HCT116 (cell line): ENCODE measurements at regions not wholly inside any gene's neighbourhood (a gene's known extent, or its start where the extent isn't known, plus 50 kb on each side); places are given as distances from the start of the nearest gene placed in this dataset.

ENCODE experiments used
- ATAC-seq: fragments of 200-7000 bp; cut with Tn5 transposase; 2 replicates; pipeline ENCODE4 v1.9.1; 2020; ENCODE audit warnings: mild to moderate bottlenecking, moderate library complexity
- BruUV-seq: library from RNA; stranded (reverse); fragments of 400-500 nt; replicated peaks from 2 replicates; lab custom pipeline; 2021; lab: Mats Ljungman, UMichigan
- CTCF ChIA-PET: fragments of 300-600 bp; sonication (Branson Sonifier 250); formaldehyde crosslinking; loops from one replicate; lab custom pipeline; 2021; ENCODE audit warnings: antibody characterized with exemption; lab: Charles Lee
- POLR2A ChIA-PET: fragments of 300-600, 350-600 bp; sonication (Branson Sonifier 250); formaldehyde crosslinking; loops from one replicate; lab custom pipeline; 2021; ENCODE audit warnings: antibody characterized with exemption; lab: Charles Lee
- RAD21 ChIA-PET, 2 experiments: fragments of 300-600 bp; sonication (Branson Sonifier 250); formaldehyde crosslinking; loops; one replicate each; lab custom pipeline; 2023; ENCODE audit warnings: low total read pairs in 2 of 2; ENCODE audit not compliant: uncharacterized antibody in 2 of 2, unreplicated experiment in 2 of 2, low non-redundant PET in 1 of 2; lab: Charles Lee
- DNase-seq: peaks from one replicate; pipeline ENCODE4 v3.0.0-alpha.2; 2010; ENCODE audit warnings: low read depth, low spot score
- H2AFZ ChIP-seq: fragments of 200-600 bp; shearing (Covaris generic), sonication (generic); 2 replicates; pipeline ENCODE4 v1.6.1; 2017; ENCODE audit warnings: low read depth, mixed run types, mixed read lengths, antibody characterized with exemption, low read length; ENCODE audit not compliant: poor library complexity, severe bottlenecking
- H3K27ac ChIP-seq: 2 replicates; pipeline ENCODE4 v1.5.1; 2012; ENCODE audit warnings: low read depth, low read length
- H3K27me3 ChIP-seq: fragments of 200-600 bp; sonication (generic); 2 replicates; pipeline ENCODE4 v1.6.1; 2016; ENCODE audit warnings: mixed run types, low read length, mixed read lengths; ENCODE audit not compliant: insufficient read depth
- H3K36me3 ChIP-seq, 2 experiments: fragments of 200-500 bp in 1 of 2; fragments of 200-600 bp in 1 of 2; sonication (Bioruptor generic) in 1 of 2; sonication (generic) in 1 of 2; 2 replicates each; pipeline versions ENCODE4 v1.5.1 to v1.6.1; 2014 to 2016; ENCODE audit warnings: low read length in 2 of 2, inconsistent platforms in 1 of 2, mixed read lengths in 1 of 2, mixed run types in 1 of 2; ENCODE audit not compliant: insufficient read depth in 2 of 2, control insufficient read depth in 1 of 2
- H3K4me1 ChIP-seq, 2 experiments: fragments of 200-600 bp in 1 of 2; sonication (generic) in 1 of 2; 2 replicates each; pipeline versions ENCODE4 v1.5.1 to v1.6.1; 2012 to 2017; ENCODE audit warnings: low read length in 2 of 2, inconsistent platforms in 1 of 2, mild to moderate bottlenecking in 1 of 2, mixed read lengths in 1 of 2, mixed run types in 1 of 2, moderate library complexity in 1 of 2; ENCODE audit not compliant: insufficient read depth in 2 of 2, control insufficient read depth in 1 of 2
- H3K4me2 ChIP-seq: fragments of 200-600 bp; sonication (generic); 2 replicates; pipeline ENCODE4 v1.6.1; 2017; ENCODE audit warnings: mixed run types, low read length, mixed read lengths
- H3K4me3 ChIP-seq, 2 experiments: fragments of 200-600 bp in 1 of 2; sonication (generic) in 1 of 2; replicated peaks in 1 of 2; 2 replicates each; pipeline ENCODE4 v1.5.1; 2011 to 2016; ENCODE audit warnings: low read length in 2 of 2, control low read depth in 1 of 2, low read depth in 1 of 2, mild to moderate bottlenecking in 1 of 2, mixed read lengths in 1 of 2, mixed run types in 1 of 2
- H3K79me2 ChIP-seq: fragments of 200-600 bp; sonication (generic); 2 replicates; pipeline ENCODE4 v1.6.1; 2017; ENCODE audit warnings: mild to moderate bottlenecking, mixed run types, low read length, moderate library complexity, mixed read lengths; ENCODE audit not compliant: insufficient read depth
- H3K9ac ChIP-seq: fragments of 200-600 bp; sonication (generic); 2 replicates; pipeline ENCODE4 v1.6.1; 2016; ENCODE audit warnings: low read length, mixed read lengths
- H3K9me2 ChIP-seq: fragments of 200-600 bp; sonication (generic), shearing (Covaris generic); 2 replicates; pipeline ENCODE4 v1.6.1; 2017; ENCODE audit warnings: mixed run types, mild to moderate bottlenecking, moderate library complexity; ENCODE audit not compliant: insufficient read depth
- H3K9me3 ChIP-seq, 2 experiments: fragments of 200-500 bp in 1 of 2; fragments of 200-600 bp in 1 of 2; sonication (Bioruptor generic) in 1 of 2; sonication (generic) in 1 of 2; 2 replicates each; pipeline ENCODE4 v1.6.1; 2014 to 2017; ENCODE audit warnings: low read length in 2 of 2, mixed read lengths in 2 of 2, inconsistent platforms in 1 of 2, low read depth in 1 of 2, mild to moderate bottlenecking in 1 of 2, mixed run types in 1 of 2, moderate library complexity in 1 of 2; ENCODE audit not compliant: control insufficient read depth in 1 of 2, insufficient read depth in 1 of 2
- H4K20me1 ChIP-seq: fragments of 200-600 bp; sonication (generic), shearing (Covaris generic); 2 replicates; pipeline ENCODE4 v1.6.1; 2017; ENCODE audit warnings: mixed run types, mild to moderate bottlenecking, moderate library complexity; ENCODE audit not compliant: insufficient read depth
- CEBPB ChIP-seq: IDR thresholded peaks from 2 replicates; pipeline ENCODE4 v1.6.1; 2012; ENCODE audit warnings: low read depth
- EZH2phosphoT487 ChIP-seq: fragments of 200-600 bp; IDR thresholded peaks from 2 replicates; pipeline ENCODE4 v1.6.1; 2018; ENCODE audit warnings: antibody characterized with exemption, borderline replicate concordance
- POLR2A ChIP-seq: IDR thresholded peaks from 2 replicates; pipeline ENCODE4 v1.7.0; 2011; ENCODE audit warnings: borderline replicate concordance; ENCODE audit not compliant: insufficient read depth, insufficient read length; ENCODE audit errors: extremely low read depth
- SP1 ChIP-seq: IDR thresholded peaks from 2 replicates; pipeline ENCODE4 v1.6.1; 2012; ENCODE audit warnings: low read depth
- ZNF274 ChIP-seq: fragments of 200-500 bp; sonication (Bioruptor generic); IDR thresholded peaks from 2 replicates; pipeline ENCODE4 v1.6.1; 2014; ENCODE audit warnings: mild to moderate bottlenecking, low read depth, low read length, inconsistent platforms
- intact Hi-C: fragments of 100-400 bp; cut with micrococcal nuclease; formaldehyde crosslinking; loops from 2 replicates; pipeline ENCODE4 v1.10.0; 2022
- TF ChIP-seq, protein P1 (sequence below): IDR thresholded peaks from 2 replicates; pipeline ENCODE4 v1.6.1; 2012
- TF ChIP-seq, protein P2 (sequence below): IDR thresholded peaks from 2 replicates; pipeline ENCODE4 v1.6.1; 2012
- TF ChIP-seq, protein P3 (sequence below), 3 experiments: fragments of 200-600 bp in 1 of 3; sonication (generic) in 1 of 3; IDR thresholded peaks in 2 of 3; conservative IDR thresholded peaks in 1 of 3; 2 replicates each; pipeline ENCODE4 v1.5.1; 2012 to 2017; ENCODE audit warnings: low read depth in 2 of 3, low read length in 2 of 3, antibody characterized with exemption in 1 of 3, borderline replicate concordance in 1 of 3, control low read depth in 1 of 3, mild to moderate bottlenecking in 1 of 3, mixed read lengths in 1 of 3, mixed run types in 1 of 3, moderate library complexity in 1 of 3; ENCODE audit not compliant: insufficient read depth in 1 of 3
- TF ChIP-seq, protein P4 (sequence below): IDR thresholded peaks from 2 replicates; pipeline ENCODE4 v1.6.1; 2012; ENCODE audit warnings: low read depth

DNA sequence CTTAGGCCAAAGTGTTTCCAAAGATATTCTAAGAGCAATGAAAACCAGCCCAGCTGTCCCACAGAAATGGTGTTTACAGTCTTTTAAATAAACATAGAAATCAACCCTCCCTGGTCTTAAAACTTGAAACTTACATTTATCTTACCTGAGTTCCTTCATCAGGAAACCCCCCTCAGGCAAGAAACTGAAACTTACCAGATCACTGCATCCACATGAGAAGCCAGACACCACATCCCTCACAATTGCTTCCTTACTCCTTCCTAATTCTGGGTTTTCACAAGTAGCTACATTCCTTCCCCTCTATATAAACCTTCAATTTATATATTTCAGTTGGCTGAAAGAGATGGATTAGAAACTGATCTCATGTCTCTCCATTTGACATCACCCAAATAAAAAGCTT is 563.0 kb upstream of the CHRM3 start:
- Histone ChIP-seq H3K9me3 (peaks cover 5 to 19% of the 10 kb centered on the region in 2 experiments; a peak in 2 of 4 replicates), H2AFZ (no peak overlapping the region), H3K79me2 (no peaks in the 10 kb centered on the region), H3K27me3 (no peaks in the 10 kb centered on the region), H3K4me3 (no peak overlapping the region), H3K27ac (no peak overlapping the region), H4K20me1 (no peaks in the 10 kb centered on the region), H3K36me3 (no peaks in the 10 kb centered on the region), H3K9me2 (no peaks in the 10 kb centered on the region), H3K4me1 (no peaks in the 10 kb centered on the region), H3K9ac (no peak overlapping the region), H3K4me2 (no peak overlapping the region)
- TF ChIP-seq, protein P1, sequence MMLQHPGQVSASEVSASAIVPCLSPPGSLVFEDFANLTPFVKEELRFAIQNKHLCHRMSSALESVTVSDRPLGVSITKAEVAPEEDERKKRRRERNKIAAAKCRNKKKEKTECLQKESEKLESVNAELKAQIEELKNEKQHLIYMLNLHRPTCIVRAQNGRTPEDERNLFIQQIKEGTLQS, result no peak
- TF ChIP-seq POLR2A (no peak), EZH2phosphoT487 (no peak)
- TF ChIP-seq, protein P2, sequence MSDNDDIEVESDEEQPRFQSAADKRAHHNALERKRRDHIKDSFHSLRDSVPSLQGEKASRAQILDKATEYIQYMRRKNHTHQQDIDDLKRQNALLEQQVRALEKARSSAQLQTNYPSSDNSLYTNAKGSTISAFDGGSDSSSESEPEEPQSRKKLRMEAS, result no peak
- TF ChIP-seq, protein P3, sequence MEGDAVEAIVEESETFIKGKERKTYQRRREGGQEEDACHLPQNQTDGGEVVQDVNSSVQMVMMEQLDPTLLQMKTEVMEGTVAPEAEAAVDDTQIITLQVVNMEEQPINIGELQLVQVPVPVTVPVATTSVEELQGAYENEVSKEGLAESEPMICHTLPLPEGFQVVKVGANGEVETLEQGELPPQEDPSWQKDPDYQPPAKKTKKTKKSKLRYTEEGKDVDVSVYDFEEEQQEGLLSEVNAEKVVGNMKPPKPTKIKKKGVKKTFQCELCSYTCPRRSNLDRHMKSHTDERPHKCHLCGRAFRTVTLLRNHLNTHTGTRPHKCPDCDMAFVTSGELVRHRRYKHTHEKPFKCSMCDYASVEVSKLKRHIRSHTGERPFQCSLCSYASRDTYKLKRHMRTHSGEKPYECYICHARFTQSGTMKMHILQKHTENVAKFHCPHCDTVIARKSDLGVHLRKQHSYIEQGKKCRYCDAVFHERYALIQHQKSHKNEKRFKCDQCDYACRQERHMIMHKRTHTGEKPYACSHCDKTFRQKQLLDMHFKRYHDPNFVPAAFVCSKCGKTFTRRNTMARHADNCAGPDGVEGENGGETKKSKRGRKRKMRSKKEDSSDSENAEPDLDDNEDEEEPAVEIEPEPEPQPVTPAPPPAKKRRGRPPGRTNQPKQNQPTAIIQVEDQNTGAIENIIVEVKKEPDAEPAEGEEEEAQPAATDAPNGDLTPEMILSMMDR (IDR thresholded peaks at IDR 0.05 in 2 of 3, conservative IDR thresholded peaks at IDR 0.05 in 1 of 3; ENCODE audit: borderline replicate concordance in 1 of 3, insufficient read depth in 1 of 3, low read depth in 2 of 3, low read length in 2 of 3), result no peak
- ATAC-seq (no peak), DNase-seq (no peak)
- no TSS peak for BruUV-seq
- RAD21 ChIA-PET, result no interaction called here
- intact Hi-C loops, result no loop called here
- POLR2A ChIA-PET, result no interaction called here
- CTCF ChIA-PET, result no interaction called here

DNA sequence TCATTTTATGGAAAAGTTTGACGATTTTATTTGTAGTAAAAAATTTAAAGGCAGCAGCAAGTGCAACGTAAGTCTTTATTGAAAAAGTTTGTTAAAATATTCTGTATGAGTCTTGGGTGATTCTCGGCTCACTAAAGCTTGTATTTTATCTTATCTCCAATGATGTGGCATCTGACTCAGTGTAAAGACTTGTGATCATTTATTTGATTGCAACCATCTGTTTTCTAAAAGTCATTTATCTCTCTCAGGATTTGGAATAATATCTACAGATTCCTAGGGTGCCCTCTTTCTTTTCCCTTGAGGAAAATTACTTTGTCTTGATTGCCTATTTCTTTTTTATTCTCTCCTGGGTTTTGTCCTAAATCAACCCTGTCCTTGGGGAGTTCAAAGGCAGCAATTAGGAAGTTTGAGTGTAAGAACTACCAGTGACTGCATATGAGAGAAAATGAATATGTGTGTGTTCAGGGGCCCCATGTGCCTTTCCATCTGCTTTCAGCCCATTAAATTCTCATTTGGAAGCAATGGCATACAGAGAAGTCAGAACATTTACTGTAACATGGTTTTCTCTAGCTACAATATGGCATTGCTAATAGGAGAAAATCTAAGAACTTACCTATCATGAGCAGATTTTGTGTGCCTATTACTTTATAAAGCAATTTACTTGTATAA is 575.0 kb upstream of the CHRM3 start:
- CTCF ChIA-PET, result no interaction called here
- Histone ChIP-seq H3K9ac (no peak overlapping the region), H3K4me2 (no peak overlapping the region), H3K27me3 (no peaks in the 10 kb centered on the region), H2AFZ (no peak overlapping the region), H3K4me1 (no peaks in the 10 kb centered on the region), H3K9me3 (peaks cover 5 to 10% of the 10 kb centered on the region in 2 experiments; a peak in 2 of 4 replicates), H3K79me2 (no peaks in the 10 kb centered on the region), H3K9me2 (no peaks in the 10 kb centered on the region), H3K36me3 (no peaks in the 10 kb centered on the region), H3K27ac (no peak overlapping the region), H4K20me1 (no peaks in the 10 kb centered on the region), H3K4me3 (no peak overlapping the region)
- no TSS peak for BruUV-seq
- DNase-seq (no peak), ATAC-seq (no peak)
- intact Hi-C loops, result no loop called here
- RAD21 ChIA-PET, result no interaction called here
- POLR2A ChIA-PET, result no interaction called here
- no peak for TF ChIP-seq CEBPB
- TF ChIP-seq ZNF274, result no peak
- TF ChIP-seq, protein P4, sequence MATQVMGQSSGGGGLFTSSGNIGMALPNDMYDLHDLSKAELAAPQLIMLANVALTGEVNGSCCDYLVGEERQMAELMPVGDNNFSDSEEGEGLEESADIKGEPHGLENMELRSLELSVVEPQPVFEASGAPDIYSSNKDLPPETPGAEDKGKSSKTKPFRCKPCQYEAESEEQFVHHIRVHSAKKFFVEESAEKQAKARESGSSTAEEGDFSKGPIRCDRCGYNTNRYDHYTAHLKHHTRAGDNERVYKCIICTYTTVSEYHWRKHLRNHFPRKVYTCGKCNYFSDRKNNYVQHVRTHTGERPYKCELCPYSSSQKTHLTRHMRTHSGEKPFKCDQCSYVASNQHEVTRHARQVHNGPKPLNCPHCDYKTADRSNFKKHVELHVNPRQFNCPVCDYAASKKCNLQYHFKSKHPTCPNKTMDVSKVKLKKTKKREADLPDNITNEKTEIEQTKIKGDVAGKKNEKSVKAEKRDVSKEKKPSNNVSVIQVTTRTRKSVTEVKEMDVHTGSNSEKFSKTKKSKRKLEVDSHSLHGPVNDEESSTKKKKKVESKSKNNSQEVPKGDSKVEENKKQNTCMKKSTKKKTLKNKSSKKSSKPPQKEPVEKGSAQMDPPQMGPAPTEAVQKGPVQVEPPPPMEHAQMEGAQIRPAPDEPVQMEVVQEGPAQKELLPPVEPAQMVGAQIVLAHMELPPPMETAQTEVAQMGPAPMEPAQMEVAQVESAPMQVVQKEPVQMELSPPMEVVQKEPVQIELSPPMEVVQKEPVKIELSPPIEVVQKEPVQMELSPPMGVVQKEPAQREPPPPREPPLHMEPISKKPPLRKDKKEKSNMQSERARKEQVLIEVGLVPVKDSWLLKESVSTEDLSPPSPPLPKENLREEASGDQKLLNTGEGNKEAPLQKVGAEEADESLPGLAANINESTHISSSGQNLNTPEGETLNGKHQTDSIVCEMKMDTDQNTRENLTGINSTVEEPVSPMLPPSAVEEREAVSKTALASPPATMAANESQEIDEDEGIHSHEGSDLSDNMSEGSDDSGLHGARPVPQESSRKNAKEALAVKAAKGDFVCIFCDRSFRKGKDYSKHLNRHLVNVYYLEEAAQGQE, result no peak
- TF ChIP-seq, protein P3 (IDR thresholded peaks at IDR 0.05 in 2 of 3, conservative IDR thresholded peaks at IDR 0.05 in 1 of 3; ENCODE audit: borderline replicate concordance in 1 of 3, insufficient read depth in 1 of 3, low read depth in 2 of 3, low read length in 2 of 3), result no peak
- TF ChIP-seq SP1, result no peak
- TF ChIP-seq, protein P2, result no peak
